Mesodermal cell (in vitro differentiated cells): ENCODE measurements at regions not wholly inside any gene's neighbourhood (a gene's known extent, or its start where the extent isn't known, plus 50 kb on each side); places are given as distances from the start of the nearest gene placed in this dataset.
"Not testable (repeated sequence)": the region's sequence is repeated elsewhere in the genome, so short reads cannot be mapped to it uniquely, and the experiment has no call there.

Source experiments
- H3K27ac ChIP-seq: 2 replicates; pipeline ENCODE4 v1.7.0; 2013; ENCODE audit warnings: mild to moderate bottlenecking, low read depth, low read length, moderate library complexity; ENCODE audit not compliant: severe bottlenecking
- H3K36me3 ChIP-seq: 2 replicates; pipeline ENCODE4 v1.7.1; 2013; ENCODE audit warnings: mild to moderate bottlenecking, low read length, moderate library complexity; ENCODE audit not compliant: control insufficient read depth, insufficient read depth
- H3K4me1 ChIP-seq: one replicate; pipeline ENCODE4 v1.7.1; 2013; ENCODE audit warnings: mild to moderate bottlenecking, low read length; ENCODE audit not compliant: insufficient read depth, control insufficient read depth, poor library complexity, severe bottlenecking
- H3K4me3 ChIP-seq: 2 replicates; pipeline ENCODE4 v1.7.0; 2013; ENCODE audit warnings: low read length, control low read depth, mild to moderate bottlenecking; ENCODE audit not compliant: insufficient read depth, poor library complexity, severe bottlenecking; ENCODE audit errors: extremely low read depth
- H3K9me3 ChIP-seq: 2 replicates; pipeline ENCODE4 v1.7.1; 2013; ENCODE audit warnings: mild to moderate bottlenecking, low read length, moderate library complexity; ENCODE audit not compliant: control insufficient read depth
- WGBS, 2 experiments: methylation state at CpG; one replicate each; pipeline ENCODE4 v1.1.5; 2013; ENCODE audit warnings: missing lambda C conversion rate in 2 of 2; ENCODE audit not compliant: insufficient coverage in 2 of 2; 5-methylcytosine and 5-hydroxymethylcytosine counted together

- Histone ChIP-seq H3K4me3 (no peak overlapping the region), H3K36me3 (no peaks in the 10 kb centered on the region), H3K4me1 (no peaks in the 10 kb centered on the region), H3K9me3 (no peaks in the 10 kb centered on the region), H3K27ac (no peak overlapping the region)
Measured at GRCh38 chr7:136293841-136294391, 316.8 kb upstream of the MTPN start.

DNA sequence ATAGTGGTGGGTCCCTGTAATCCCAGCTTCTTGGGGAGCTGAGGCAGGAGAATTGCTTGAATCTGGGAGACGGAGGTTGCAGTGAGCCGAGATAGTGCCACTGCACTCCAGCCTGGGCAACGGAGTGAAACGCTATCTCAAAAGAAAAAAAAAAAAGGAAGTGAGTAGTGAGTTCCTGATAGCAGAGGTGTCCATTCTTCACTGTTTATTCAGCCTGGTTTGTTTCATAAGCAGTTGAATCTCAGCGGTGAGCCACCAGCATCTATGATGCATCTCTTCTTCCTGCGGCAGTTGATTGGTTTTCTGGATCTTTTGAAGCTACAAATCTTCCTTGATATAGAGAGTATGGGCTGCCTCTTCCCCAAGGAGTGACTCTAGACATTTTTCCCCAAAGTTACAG lies 316.1 kb upstream of the MTPN start:
- no peak overlapping the region for H3K4me3 ChIP-seq
- H3K36me3 ChIP-seq: no peaks in the 10 kb centered on the region
- H3K27ac ChIP-seq: no peak overlapping the region
- 74 to 78% methylated on average over 5 to 6 of the region's 6 CpGs for WGBS, 2 experiments
- no peaks in the 10 kb centered on the region for H3K9me3 ChIP-seq
- H3K4me1 ChIP-seq: no peaks in the 10 kb centered on the region

GRCh38 chr7:136292365-136292764 lies 315.2 kb upstream of the MTPN start:
- Histone ChIP-seq H3K4me3 (no peak overlapping the region), H3K9me3 (no peaks in the 10 kb centered on the region), H3K36me3 (no peaks in the 10 kb centered on the region), H3K27ac (no peak overlapping the region), H3K4me1 (no peaks in the 10 kb centered on the region)

DNA sequence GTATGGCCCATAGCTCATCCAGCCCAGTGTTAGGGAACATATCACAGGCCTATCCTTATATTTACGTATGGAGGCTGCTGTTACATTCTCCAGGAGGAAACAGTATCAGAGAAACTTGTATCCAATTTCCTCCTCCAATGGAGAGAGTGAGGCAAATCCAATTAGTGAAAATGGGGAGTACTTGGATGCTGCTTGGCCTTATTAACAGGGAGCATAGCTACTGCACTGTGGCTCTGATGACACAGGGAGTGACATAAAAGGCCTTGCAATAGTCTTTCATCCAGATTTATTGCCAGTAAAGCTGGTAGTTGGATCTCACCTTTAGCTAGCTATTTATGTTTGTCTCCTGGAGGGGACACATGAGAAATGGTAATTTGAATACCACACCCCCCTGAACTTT lies 313.2 kb upstream of the MTPN start:
- Histone ChIP-seq H3K27ac (no peak overlapping the region), H3K4me3 (no peak overlapping the region), H3K36me3 (no peaks in the 10 kb centered on the region), H3K4me1 (no peaks in the 10 kb centered on the region), H3K9me3 (no peaks in the 10 kb centered on the region)
- WGBS, 2 experiments: 100% methylated on average over 1 of the region's 1 CpG

GRCh38 chr7:136278057-136278456 lies 300.9 kb upstream of the MTPN start:
- Histone ChIP-seq H3K27ac (no peak overlapping the region), H3K4me3 (no peak overlapping the region), H3K9me3 (no peaks in the 10 kb centered on the region), H3K4me1 (no peaks in the 10 kb centered on the region), H3K36me3 (no peaks in the 10 kb centered on the region)
- WGBS, 2 experiments: no CpG with 5 or more reads among the region's 2 CpGs

DNA sequence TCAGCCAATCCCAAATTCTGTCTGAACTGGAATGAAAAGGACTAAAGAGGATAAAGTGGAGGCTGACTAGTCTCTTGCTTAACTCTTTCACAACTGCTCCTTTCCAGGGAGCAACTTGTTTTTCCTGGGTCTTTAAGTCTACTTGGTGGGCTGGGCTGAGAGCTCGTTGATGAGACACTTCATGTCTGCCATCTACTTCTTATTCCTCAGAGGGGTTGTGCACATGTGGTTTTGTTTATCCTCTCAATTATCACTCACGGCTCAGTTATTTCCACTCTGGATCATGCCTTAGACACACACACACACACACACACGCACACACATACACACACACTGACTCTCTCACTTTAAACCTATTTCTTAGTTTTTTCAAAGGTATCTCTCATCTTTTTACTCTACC lies 298.6 kb upstream of the MTPN start:
- 83 to 88% methylated on average over 1 to 2 of the region's 3 CpGs for WGBS, 2 experiments
- no peaks in the 10 kb centered on the region for H3K4me1 ChIP-seq
- no peak overlapping the region for H3K27ac ChIP-seq
- H3K4me3 ChIP-seq: no peak overlapping the region
- no peaks in the 10 kb centered on the region for H3K9me3 ChIP-seq
- H3K36me3 ChIP-seq: no peaks in the 10 kb centered on the region

DNA sequence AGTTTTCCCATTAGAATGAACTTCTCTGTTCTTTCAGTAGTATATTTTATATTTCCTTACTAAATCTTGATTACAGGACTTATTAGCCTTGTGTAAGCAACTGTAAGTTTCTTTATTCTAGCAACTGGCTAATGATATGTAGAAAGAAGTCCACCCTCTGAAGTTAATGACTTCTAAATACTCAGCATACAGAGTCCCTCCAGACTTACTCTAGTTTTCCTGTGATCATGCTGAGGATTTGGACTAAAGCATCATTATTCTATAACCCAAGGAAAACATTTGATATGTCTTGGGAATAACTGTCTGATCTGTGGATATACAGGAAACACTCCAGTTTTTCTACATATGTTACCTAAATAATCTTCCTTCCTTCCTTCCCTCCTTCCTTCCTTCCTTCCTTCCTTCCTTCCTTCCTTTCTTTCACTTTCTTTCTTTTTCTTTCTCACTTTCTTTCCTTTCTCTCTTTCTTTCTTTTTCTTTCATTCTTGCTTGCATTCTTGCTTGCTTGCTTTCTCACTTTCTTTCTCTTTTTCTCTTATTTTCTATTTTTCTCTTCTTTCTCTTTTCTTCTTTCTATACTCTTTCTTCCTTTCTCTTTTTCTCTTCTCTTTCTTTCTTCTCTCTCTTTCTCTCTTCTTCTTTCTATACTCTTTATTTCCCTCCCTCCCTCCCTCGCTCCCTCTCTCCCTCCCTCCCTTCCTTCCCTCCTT lies 297.6 kb upstream of the MTPN start:
- Histone ChIP-seq H3K36me3 (no peaks in the 10 kb centered on the region), H3K4me1 (no peaks in the 10 kb centered on the region), H3K4me3 (no peak overlapping the region), H3K9me3 (no peaks in the 10 kb centered on the region), H3K27ac (no peak overlapping the region)
- 100% methylated on average over 1 of the region's 1 CpG; no CpG with 5 or more reads in 1 of the 2 experiments for WGBS, 2 experiments

DNA sequence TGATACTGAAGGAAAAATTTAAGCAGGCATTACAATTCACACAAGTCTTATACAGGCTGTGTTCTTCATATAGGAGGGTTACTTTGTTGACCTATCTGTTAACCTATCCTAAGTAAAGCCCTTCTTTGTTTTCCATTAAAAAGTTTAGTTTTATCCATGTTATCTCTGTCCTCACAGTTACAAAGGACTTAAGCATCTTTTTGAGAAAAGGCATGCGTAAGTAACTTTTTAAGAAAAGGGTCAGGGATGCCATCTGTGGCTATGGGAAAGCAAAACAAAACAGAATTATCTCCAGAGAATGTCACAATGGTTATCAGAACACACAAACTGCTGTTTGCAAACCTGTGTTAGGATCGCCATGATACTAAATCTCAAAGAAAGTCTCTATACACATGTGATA lies 295.8 kb upstream of the MTPN start:
- Histone ChIP-seq H3K27ac (no peak overlapping the region), H3K9me3 (no peaks in the 10 kb centered on the region), H3K36me3 (no peaks in the 10 kb centered on the region), H3K4me3 (no peak overlapping the region), H3K4me1 (no peaks in the 10 kb centered on the region)
- 86% methylated on average over 1 of the region's 2 CpGs; no CpG with 5 or more reads in 1 of the 2 experiments for WGBS, 2 experiments

- H3K36me3 ChIP-seq: no peaks in the 10 kb centered on the region
- 71 to 100% methylated on average over 1 to 2 of the region's 2 CpGs for WGBS, 2 experiments
- no peak overlapping the region for H3K27ac ChIP-seq
- peaks cover 23% of the 10 kb centered on the region for H3K9me3 ChIP-seq
- H3K4me1 ChIP-seq: no peaks in the 10 kb centered on the region
- no peak overlapping the region for H3K4me3 ChIP-seq
Measured at GRCh38 chr7:136267822-136268221, 290.7 kb upstream of the MTPN start.

DNA sequence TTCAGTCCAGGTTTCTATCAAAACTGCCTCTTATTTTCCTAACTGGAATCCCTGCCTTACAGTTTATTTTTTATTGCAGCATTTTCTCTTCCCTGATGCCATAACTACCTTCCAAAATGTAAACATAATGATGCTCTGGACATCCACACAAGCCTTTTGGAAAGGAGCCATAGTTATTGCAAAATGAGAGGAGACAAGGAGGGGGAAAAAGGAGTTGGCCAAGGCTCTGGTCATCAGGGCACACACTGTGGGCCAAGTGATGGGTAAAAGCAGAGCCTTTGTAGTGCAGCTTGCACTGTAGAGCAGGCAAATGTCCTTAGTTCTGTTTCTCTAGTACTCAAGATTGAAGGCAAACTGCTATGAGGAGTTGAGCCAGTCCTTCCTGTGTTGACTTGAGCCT lies 289.3 kb upstream of the MTPN start:
- H3K9me3 ChIP-seq: peaks cover 32% of the 10 kb centered on the region
- H3K4me3 ChIP-seq: no peak overlapping the region
- H3K4me1 ChIP-seq: no peaks in the 10 kb centered on the region
- no peak overlapping the region for H3K27ac ChIP-seq
- no peaks in the 10 kb centered on the region for H3K36me3 ChIP-seq

DNA sequence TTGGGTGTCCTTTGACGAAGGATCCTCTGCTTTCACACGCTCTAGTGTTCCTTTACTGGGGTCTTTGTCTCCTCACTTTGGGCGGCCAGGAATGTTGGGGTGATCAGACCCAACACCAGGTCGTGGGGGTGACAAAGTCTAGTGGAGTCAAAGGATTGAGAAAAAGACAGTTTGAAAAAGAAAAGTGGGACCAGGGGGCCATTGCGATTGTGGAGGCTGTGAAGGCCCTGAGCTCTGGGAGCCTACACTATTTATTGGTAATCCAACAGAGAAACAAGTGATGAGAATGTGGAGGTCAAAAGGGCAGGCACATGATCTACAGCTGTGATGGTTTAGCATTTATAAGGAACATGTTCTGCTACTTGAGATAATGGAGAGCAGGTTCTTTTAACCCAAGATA lies 287.1 kb upstream of the MTPN start:
- not testable (repeated sequence) for H3K4me3 ChIP-seq

More for the DNA sequence above, 287.1 kb upstream of the MTPN start:
- not testable (repeated sequence) for H3K27ac ChIP-seq, H3K36me3 ChIP-seq, H3K4me1 ChIP-seq
- WGBS, 2 experiments: 81 to 92% methylated on average over 3 to 5 of the region's 5 CpGs
- peaks cover 47% of the 10 kb centered on the region for H3K9me3 ChIP-seq
